ENCODE measurements at regions not wholly inside any gene's neighbourhood (a gene's known extent, or its start where the extent isn't known, plus 50 kb on each side); places are given as distances from the start of the nearest gene placed in this dataset.

DNA sequence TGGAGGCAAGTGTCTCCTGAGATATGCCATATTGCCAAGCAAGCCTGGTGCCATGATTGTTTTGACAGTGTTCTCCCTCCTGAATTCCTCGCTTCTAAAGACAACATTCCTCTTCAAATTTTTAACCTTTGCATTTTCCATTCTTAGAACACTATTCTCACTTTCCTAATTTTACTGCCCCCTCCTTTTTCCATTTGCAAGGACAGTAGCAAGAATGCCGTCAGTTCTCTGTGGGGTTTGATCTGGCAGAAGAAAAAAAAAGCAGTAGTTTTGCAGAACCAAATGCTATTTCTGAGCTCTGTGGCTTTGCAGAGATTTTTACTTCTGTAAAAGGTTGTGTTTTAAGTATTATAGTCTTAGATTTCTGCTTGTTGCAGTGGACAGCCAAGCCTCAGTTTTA is 295.2 kb downstream of the NUAK1 start:
- no peak for DNase-seq (ENCODE audit: low spot score)

DNA sequence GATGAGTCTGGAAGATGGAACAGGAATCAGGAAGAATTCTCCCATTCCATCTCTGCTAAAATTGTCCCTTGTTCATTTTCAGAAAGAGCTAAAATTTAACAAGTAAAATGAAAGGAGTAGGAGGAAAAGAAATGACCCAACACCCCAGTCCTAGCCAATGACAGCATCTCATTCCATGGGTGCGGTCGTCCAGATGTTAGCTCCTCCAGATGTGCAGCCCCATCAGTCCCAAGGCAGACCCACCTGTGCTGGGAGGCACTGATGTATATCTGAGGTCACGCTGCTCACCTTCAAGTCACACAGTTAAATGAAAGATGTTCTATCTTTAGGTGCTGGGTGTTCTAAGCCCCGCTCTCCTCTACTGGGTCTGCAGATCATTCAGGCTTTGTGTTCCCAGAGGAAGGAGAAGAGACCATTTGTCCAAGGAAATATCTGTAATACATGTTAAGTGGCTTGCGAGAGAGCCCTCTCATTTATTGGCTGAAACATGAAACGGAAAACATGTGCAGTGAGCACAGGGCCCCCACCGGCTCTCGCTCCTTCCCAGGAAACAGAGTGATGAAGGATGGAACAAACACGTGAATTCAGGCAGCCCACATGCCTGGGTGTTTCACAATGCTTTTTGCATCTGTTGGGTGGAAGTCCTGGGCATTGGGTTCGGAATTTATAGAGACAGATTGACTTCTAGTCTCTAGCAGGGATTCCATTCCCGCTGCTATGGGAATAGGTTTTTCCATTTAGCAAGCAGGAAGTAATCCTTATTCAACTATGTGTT is 294.6 kb downstream of the NUAK1 start:
- DNase-seq (ENCODE audit: low spot score): no peak

DNA sequence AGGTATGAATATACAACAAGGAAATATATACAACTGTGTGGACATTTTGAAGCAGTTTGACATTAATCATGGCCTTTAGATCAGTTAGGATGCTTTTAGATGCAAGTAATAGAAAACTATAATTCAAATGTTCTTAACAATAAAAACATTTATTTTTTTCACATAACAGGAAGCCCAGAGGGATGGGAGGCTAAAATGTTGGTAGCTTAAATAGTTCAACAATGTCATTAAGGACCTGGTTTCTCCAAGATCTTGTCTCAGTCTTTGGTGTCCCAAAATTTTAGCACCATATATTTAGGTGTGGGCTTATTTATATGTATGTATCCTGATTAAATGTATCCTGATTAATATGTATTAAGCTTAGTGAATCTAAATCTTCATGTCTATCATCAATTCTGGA is 292.4 kb downstream of the NUAK1 start:
- no peak for DNase-seq (ENCODE audit: low spot score)

DNA sequence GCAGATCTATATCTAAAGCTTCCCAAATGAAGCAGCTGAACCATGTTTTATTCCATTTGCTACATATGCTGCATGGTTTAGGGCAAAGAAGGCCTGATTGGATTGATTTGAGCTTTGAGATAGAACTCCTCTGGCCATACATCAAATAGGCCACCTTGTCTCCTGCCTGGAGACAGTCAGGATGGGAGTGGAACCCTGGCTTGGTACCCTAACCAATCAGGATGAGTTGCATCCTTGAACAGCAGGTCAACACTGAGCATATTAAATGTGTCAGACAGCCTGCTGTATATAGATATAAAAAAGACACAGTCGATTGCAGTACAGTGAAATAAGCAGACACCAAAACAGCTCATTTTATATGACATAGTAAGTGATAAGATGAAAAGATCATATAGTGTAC is 291.7 kb downstream of the NUAK1 start:
- no peak for DNase-seq (ENCODE audit: low spot score)

DNA sequence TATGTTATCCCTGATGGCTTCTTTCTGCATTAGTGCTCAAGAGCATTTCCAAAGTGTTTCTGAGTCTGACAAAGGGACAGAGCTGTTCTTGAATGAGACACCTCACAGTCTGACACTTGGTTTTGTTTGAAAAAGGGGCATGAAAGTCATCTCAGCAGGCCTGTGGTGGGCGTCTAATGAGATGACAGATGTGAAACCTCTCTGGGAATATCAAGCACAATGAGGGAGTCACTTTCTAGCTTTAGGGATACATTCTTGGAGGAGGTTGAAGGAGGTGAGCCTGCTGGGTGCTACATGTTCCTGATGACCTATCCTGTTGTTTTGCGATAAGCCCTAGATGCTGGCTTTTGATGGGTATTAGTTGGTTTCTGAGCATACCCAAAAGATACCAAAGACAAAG is 290.5 kb downstream of the NUAK1 start:
- no peak for DNase-seq (ENCODE audit: low spot score)

DNA sequence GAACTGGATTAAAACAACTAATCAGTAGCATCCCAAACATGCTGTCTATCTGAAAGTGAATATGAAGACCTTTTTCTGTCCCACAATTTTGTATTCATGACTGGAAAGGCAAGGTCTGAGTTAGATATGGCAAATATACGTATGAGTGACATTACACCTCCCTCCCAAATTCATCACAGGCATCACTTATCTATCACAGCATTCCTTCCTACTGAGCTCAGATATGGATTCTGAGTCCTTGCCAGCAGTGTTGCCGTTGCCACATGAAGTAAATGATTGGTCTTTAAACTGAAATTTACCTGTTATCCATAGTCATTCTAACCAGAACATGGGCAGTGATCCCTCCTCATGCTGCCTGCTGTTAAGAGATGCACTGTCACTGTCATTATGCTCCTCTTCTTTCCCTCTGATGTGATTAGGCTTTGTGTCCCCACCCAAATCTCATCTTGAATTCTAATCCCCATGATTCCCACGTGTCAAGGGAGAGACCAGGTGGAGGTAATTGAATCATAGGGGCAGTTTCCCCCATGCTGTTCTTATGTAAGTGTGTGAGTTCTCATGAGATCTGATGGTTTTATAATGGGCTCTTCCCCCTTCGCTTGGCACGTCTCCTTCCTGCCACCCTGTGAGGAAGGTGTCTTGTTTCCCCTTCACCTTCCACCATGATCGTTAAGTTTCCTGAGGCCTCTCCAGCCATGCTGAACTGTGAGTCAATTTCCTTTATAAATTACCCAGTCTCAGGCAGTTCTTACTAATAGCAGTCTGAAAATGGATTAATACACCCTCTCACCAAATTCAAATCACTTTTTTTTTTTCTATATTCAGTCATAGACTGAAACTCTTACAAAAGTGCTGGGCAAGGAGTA is 288.4 kb downstream of the NUAK1 start:
- no peak for DNase-seq (ENCODE audit: low spot score)

DNA sequence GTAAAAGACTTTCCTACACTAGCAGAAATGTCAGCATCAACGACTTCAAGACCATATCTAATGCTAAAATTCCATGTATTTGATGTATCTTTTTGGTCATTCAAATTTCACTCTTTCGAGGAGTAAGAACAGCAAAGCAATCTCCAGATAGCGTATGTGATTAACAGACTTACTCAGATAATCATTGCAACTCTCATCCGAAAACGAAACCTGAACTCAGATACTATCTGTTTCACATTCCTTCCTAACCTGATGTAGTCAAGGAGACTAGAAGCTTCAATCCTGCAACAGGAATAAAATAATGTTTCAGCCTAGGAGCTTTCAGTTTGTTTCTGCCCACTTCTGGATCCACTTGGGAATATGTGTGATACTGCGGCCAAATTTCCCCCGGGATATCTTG is 286.3 kb downstream of the NUAK1 start:
- no peak for DNase-seq (ENCODE audit: low spot score)

DNA sequence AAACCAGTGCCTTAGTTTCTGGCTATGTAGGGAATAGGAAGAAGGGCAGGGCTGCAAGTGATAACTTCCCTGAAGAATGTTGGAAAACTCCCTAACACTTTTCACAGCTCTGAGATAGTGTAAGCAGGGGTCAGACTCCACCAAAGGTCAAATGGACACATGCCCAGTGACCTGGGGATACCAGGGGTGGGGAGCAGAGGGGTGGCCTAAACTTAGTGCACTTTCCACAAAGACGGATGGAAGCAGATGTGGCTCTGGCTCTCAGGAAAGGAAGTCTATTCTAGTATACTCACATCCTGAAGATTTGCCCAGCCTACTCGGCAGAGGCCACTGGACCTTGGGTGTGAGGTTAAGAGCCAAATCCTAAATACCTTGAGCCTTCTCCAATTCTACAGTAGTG is 285.8 kb downstream of the NUAK1 start:
- no peak for DNase-seq (ENCODE audit: low spot score)

DNA sequence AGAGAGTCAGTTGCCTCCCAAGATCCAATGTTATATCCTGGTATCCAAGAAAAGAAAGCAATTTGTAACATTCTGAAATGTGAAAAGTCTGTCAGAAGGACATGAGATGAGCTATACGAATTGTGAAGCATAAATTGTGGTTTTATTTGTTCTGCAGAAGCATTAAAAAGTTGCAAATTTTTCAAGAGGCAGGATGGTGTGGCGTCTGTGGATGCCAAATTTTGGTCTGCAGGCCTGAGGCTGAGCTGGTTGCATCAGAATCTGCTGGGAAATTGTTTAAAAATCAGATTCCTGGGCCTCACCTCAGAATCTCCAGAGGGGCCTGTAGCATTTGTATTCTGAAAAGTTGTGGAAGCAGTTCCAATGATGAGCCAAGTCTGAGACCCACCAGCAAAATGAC is 284.7 kb downstream of the NUAK1 start:
- no peak for DNase-seq (ENCODE audit: low spot score)

DNA sequence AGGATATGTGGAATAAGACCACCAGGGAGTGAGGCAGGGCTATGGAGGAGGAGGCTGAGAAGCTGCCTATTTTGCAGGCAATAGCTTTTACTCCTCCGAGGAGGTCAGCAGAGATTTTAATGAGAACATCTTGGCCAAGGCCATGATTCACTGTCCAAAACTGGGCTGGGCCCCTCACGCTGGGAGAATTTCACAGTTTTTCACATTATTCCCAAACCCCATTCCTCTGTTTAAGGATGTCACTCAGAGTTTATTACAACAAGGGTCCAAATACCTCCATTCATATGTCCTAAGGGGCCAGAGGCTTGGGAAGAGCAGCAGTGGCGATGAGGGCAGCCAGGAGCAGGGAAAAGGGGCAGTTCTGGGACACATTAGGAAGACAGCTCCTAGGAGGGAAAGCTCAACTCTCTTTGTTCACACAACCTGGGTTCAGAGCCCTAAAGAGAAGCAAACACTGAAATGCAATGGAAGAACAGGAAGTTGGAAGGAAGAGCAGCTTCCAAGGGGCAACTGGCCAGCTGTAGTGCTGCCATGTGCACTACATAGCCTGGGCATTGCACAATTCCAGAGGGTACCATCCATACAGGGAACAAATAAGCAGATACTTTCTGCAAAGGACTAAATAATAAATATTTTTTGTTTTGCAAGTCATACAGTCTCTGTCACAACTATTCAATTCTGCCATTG is 283.2 kb downstream of the NUAK1 start:
- no peak for DNase-seq (ENCODE audit: low spot score)

DNA sequence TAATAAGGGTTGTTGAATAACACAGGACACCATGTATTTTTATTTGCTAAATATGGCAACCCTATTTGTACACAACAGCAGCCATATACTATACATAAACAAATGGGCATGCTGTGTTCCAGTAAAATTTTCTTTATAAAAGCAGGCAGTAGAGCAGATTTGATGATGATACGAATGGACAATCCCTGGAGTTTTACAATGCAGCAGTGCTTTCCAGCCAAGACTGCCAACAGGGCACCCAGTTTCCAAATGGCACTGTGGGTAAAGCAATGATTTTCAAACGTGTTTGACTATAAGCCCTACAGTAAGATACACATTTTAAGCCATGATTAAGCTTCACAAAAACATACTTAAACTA is 282.7 kb downstream of the NUAK1 start:
- DNase-seq (ENCODE audit: low spot score): no peak

DNA sequence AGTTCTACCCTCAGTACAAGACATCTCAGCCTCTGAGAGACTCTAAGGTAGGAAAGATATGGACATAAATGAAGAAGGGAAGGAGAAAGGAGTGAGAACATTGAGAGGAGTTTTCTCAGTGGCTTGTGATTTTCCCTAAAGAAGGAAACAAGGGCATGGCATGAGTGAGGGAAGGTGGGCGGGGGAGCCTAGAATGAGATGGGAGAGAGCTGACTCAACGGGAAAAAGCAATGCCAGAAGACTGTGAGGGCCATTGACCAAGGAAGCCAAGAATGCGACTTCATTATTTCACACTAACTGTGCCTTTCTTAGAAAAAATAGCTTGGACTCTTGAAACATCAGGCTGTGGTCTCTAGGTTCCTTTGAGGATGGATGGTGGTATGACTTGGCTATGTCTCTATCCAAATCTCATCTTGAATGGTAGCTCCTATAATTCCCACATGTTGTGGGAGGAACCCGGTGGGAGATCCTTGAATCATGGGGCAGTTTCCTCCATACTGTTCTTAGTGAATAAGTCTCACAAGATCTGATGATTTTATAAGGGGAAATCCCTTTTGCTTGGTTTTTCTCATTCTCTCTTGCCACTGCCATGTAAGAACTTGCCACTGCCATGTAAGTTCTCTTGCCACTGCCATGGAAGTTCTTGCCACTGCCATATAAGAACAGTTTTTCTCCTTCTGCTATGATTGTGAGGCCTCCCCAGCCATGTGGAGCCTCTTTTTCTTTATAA is 279.6 kb downstream of the NUAK1 start:
- no peak for DNase-seq (ENCODE audit: low spot score)

DNA sequence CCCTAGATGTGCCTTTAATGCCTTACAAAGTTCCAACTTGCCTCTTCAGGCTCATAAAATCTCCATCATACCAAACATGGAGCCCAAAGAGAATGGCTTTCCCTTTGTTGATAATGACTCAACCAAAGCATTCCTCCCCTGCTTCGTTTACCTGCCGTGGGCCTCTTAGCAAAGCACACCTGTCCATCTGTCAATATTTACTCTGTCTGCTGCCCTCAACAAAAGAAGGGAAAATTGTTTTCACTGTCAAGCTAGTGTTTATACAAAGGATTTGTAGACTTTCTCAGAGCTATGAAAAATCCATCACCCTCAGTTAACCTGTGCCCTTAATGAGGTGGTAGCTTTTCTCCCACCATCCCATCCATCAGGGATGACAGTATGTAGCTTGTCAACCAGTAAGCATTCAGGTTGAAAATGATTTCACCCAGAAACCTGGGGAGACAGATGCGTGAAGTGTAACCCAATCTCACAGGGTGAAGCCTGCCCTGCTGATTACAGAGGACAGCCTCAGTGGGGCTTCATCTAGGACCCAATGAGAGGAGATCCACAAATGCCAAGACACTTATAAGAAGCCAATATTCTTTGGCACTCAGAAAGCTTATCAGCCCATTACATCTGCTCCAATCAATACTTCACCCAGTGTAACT is 278.1 kb downstream of the NUAK1 start:
- DNase-seq (ENCODE audit: low spot score): no peak

DNA sequence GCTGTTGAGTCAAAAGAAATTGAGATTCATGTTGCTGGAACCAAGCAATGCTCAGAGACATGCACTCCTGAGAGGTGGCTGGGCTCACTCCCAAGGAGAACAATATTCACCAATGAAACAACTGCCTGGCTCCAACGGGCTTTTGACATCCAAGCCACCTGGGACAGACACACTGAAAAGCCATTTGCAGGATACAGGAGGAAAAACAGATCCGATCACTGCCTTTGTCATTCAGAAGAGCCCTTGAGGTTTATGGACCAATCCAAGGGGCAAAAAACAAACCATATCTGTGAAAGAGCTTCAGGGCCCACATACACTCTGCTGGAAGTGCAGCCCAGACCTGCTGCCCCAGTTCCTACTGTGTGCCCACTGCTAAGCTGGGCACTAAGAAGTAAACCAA is 277.5 kb downstream of the NUAK1 start:
- DNase-seq (ENCODE audit: low spot score): no peak

DNA sequence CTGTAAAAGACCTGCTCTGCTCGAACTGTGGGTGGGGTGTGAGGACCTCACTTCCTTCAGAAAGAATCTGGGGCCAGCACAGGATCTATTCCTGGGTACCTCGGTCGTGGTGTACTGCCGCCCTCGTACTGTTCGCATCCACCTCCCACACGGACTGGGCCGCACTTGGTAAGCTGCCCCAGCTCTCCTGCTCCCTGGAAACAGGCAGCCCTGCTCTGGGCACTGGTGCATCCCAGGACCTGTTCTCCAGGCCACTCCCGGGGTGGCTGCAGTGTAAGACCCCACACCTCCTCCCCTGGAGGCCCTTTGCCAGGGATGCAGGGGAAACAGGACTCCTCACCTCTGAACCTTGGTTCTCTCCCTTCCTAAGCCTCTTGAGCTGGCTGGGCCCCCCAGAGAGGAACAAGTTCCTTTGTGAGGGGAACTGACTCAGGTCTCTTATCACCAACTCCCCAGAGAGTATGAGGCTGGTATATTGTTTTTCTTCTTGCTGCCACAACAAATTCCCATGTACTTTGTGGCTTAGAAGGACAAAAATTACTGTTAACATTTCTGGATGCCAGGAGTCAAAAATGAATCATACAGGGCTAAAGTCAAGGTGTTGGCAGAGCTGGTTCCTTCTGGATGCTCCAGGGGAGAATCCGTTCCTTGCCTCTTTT is 276.5 kb downstream of the NUAK1 start:
- no peak for DNase-seq (ENCODE audit: low spot score)

DNA sequence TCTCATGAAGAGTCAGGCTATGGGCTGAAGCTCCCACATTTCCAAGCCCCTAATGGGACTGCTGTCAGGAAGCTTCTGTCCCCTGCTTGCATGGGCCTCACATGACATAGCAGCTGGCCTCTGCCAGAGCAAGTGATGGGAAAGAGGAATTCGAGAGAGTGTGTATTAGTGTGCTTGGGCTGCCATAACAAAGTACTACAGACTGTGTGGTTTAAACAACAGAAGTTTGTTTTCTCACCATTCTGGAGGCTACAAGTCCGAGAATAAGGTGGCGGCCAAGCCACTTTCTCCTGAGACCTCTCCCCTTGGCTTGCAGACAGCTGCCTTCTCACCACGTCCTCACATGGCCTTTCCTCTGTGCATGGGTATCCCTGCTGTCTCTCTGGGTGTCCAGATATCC is 274.4 kb downstream of the NUAK1 start:
- no peak for DNase-seq (ENCODE audit: low spot score)

DNA sequence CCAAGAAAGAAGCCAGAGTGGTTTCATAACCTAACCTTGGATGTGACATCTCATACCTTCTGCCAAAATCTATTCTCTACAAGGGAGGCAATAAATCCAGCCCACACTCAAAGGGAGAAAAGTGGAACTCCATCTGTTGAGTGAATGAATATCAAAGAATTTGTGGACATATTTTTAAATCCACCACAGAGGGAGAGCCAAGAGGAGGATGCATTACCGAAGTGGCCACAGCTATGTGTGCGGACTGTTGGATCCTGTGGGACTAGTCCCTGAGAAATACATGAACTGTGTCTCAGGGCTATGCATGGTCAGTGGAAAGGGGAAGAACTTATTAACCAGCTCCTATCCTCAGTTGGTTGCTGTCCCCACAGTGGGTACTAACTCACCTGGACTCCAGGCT is 273.9 kb downstream of the NUAK1 start:
- no peak for DNase-seq (ENCODE audit: low spot score)

DNA sequence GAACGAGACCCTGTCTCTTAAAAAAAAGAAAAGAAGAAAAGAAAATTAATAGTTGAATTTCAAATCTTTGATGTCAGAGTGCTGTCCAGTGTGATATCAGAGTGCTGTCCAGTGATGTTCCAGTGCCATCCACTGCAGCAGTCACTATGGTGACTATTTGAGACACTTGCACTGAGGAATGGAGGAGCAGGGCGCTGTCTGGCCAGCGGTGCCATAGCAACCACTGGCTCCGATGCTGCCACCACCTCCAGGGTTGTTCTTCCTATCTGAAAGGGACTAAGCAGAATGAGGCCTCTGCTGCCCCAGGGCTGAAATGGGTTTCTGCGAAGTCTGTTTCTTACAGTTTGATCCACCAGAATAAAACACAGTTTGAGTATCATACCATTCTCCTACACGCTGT is 272.9 kb downstream of the NUAK1 start:
- DNase-seq (ENCODE audit: low spot score): no peak

DNA sequence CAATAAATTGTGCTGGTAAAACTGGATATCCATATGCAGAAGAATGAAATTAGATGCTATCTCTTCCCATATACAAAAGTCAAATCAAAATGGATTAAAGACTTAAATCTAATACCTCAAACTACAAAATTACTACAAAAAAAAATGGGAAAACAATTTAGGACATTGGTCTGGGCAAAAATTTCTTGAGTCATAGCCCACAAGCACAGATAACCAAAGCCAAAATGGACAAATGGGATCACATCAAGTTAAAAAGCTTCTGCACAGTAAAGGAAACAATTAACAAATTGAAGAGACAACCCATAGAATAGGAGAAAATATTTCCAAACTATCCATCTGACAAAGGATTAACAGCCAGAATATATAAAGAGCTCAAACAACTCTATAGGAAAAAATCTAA is 264.6 kb downstream of the NUAK1 start:
- DNase-seq (ENCODE audit: low spot score): no peak

DNA sequence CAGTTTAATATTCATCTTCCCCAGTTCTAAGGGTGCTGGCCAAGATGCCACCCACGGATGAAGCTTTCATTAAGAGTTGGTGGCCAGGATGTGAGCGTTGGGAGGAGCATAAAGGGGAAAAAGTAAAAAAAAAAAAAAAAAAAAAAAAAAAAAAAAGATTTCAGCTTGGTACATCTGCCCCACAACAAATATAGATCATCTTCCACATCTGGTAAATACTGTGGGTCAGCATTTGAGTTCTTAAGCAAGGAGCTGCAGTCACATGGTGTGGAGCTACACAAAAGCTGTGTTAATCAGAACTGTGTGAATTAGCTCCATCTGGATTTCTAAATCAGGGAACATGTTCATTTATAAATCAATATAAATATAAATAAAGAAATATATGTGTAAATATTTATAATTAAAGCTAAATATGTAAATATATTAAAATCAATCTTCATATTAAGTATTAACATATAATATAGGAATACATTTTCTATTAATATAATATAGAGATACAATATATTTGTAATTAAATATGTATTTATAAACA is 262.3 kb downstream of the NUAK1 start:
- DNase-seq (ENCODE audit: low spot score): no peak

DNA sequence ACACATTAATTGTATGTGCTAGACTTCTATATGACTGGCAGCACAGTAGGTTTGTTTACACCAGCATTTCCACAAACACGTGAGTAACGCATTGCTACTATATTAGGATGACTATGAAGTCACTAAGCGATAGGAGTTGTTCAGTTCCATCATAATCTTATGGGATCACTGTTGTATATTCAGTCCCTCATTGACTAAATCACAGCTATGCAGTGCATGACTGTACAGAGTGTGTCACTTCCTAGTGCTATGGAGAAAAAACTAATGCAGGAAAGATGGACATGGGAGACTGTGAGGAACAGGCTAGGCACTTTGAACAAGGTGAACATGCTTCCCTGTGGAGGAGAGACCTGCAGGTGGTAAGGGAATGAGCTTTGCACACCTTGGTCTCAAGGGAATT is 259.8 kb downstream of the NUAK1 start:
- no peak for DNase-seq (ENCODE audit: low spot score)

Data from ureter (tissue), 1 donor.